Epidermal melanocyte (primary cell): ENCODE measurements at regions not wholly inside any gene's neighbourhood (a gene's known extent, or its start where the extent isn't known, plus 50 kb on each side); places are given as distances from the start of the nearest gene placed in this dataset.
"Not testable (repeated sequence)": the region's sequence is repeated elsewhere in the genome, so short reads cannot be mapped to it uniquely, and the experiment has no call there.

ENCODE experiments used
- DNase-seq: peaks from one replicate; pipeline ENCODE4 v3.0.0; 2011; ENCODE audit warnings: low spot score; ENCODE audit not compliant: insufficient read length

- no peak for DNase-seq
Observed at GRCh38 chr3:86887876-86888275, 103.1 kb downstream of the VGLL3 start.

GRCh38 chr3:86880066-86880465, 110.9 kb downstream of the VGLL3 start:
- DNase-seq, result no peak

GRCh38 chr3:86876504-86877181, 114.3 kb downstream of the VGLL3 start:
- DNase-seq, result not testable (repeated sequence)

- not testable (repeated sequence) for DNase-seq
Observed at GRCh38 chr3:86874790-86875189, 116.2 kb downstream of the VGLL3 start.

GRCh38 chr3:86869566-86869965, 121.4 kb downstream of the VGLL3 start:
- DNase-seq, result no peak

GRCh38 chr3:86867982-86868381, 123.0 kb downstream of the VGLL3 start:
- DNase-seq, result no peak

GRCh38 chr3:86865506-86865905, 125.4 kb downstream of the VGLL3 start:
- DNase-seq, result no peak

- DNase-seq, result no peak
Observed at GRCh38 chr3:86856711-86857110, 134.2 kb downstream of the VGLL3 start.

- DNase-seq, result no peak
Observed at GRCh38 chr3:86849991-86850390, 141.0 kb downstream of the VGLL3 start.

GRCh38 chr3:86845726-86846125, 145.2 kb downstream of the VGLL3 start:
- DNase-seq, result no peak

GRCh38 chr3:86838927-86839326, 152.0 kb downstream of the VGLL3 start:
- no peak for DNase-seq

- no peak for DNase-seq
Observed at GRCh38 chr3:86837871-86838270, 153.1 kb downstream of the VGLL3 start.

- DNase-seq, result no peak
Observed at GRCh38 chr3:86830566-86830965, 160.4 kb downstream of the VGLL3 start.

GRCh38 chr3:86828751-86829150, 162.2 kb downstream of the VGLL3 start:
- DNase-seq, result no peak

- not testable (repeated sequence) for DNase-seq
Observed at GRCh38 chr3:86827582-86827981, 163.4 kb downstream of the VGLL3 start.

GRCh38 chr3:86826292-86826691, 164.7 kb downstream of the VGLL3 start:
- no peak for DNase-seq

- no peak for DNase-seq
Observed at GRCh38 chr3:86815880-86816279, 175.1 kb downstream of the VGLL3 start.

GRCh38 chr3:86814918-86815655, 175.9 kb downstream of the VGLL3 start:
- no peak for DNase-seq

- DNase-seq, result no peak
Observed at GRCh38 chr3:86814321-86814720, 176.6 kb downstream of the VGLL3 start.

- DNase-seq, result no peak
Observed at GRCh38 chr3:86801921-86802320, 189.0 kb downstream of the VGLL3 start.

- DNase-seq, result no peak
Observed at GRCh38 chr3:86801066-86801465, 189.9 kb downstream of the VGLL3 start.

GRCh38 chr3:86800116-86800515, 190.8 kb downstream of the VGLL3 start:
- no peak for DNase-seq

- no peak for DNase-seq
Observed at GRCh38 chr3:86797946-86798345, 193.0 kb downstream of the VGLL3 start.
